H9 (cell line): ENCODE measurements at regions not wholly inside any gene's neighbourhood (a gene's known extent, or its start where the extent isn't known, plus 50 kb on each side); places are given as distances from the start of the nearest gene placed in this dataset.

Experiments used
- DNase-seq: peaks from one replicate; pipeline ENCODE4 v3.0.0-alpha.2; 2017
- H2AFZ ChIP-seq: one replicate; pipeline ENCODE4 v1.6.1; 2013; ENCODE audit warnings: mild to moderate bottlenecking, low read length, control low read depth, moderate library complexity
- H2AK5ac ChIP-seq: 2 replicates; pipeline ENCODE4 v1.6.1; 2013; ENCODE audit warnings: low read length, control low read depth, mixed read lengths; ENCODE audit not compliant: insufficient read length
- H2BK120ac ChIP-seq: one replicate; pipeline ENCODE4 v1.6.1; 2013; ENCODE audit warnings: low read depth, mild to moderate bottlenecking, low read length, control low read depth, inconsistent platforms; ENCODE audit not compliant: poor library complexity, severe bottlenecking
- H2BK12ac ChIP-seq: 2 replicates; pipeline ENCODE4 v1.6.1; 2013; ENCODE audit warnings: low read length, control low read depth, mixed read lengths, low read depth; ENCODE audit not compliant: insufficient read length
- H2BK15ac ChIP-seq: 2 replicates; pipeline ENCODE4 v1.6.1; 2013; ENCODE audit warnings: low read depth, low read length, control low read depth
- H2BK20ac ChIP-seq: one replicate; pipeline ENCODE4 v1.6.1; 2013; ENCODE audit warnings: low read depth, mild to moderate bottlenecking, low read length, control low read depth, inconsistent platforms; ENCODE audit not compliant: poor library complexity, severe bottlenecking
- H2BK5ac ChIP-seq: 2 replicates; pipeline ENCODE4 v1.6.1; 2013; ENCODE audit warnings: low read length, control low read depth, mixed read lengths; ENCODE audit not compliant: insufficient read length
- H3K14ac ChIP-seq: 2 replicates; pipeline ENCODE4 v1.6.1; 2013; ENCODE audit warnings: low read length, control low read depth; ENCODE audit not compliant: insufficient read depth
- H3K18ac ChIP-seq: 2 replicates; pipeline ENCODE4 v1.6.1; 2013; ENCODE audit warnings: low read depth, mild to moderate bottlenecking, mixed read lengths, low read length, control low read depth; ENCODE audit not compliant: insufficient read length
- H3K23ac ChIP-seq: 2 replicates; pipeline ENCODE4 v1.6.1; 2013; ENCODE audit warnings: low read length, control low read depth, mixed read lengths, low read depth; ENCODE audit not compliant: insufficient read length
- H3K23me2 ChIP-seq: 2 replicates; pipeline ENCODE4 v1.6.1; 2013; ENCODE audit warnings: low read depth, mild to moderate bottlenecking, mixed read lengths, low read length, control low read depth; ENCODE audit not compliant: insufficient read length, poor library complexity, severe bottlenecking
- H3K27ac ChIP-seq: 2 replicates; pipeline ENCODE4 v1.5.1; 2013; ENCODE audit warnings: low read length, control low read depth, mixed read lengths, low read depth; ENCODE audit not compliant: insufficient read length
- H3K27me3 ChIP-seq: 2 replicates; pipeline ENCODE4 v1.6.1; 2013; ENCODE audit warnings: low read length, control low read depth, inconsistent platforms; ENCODE audit not compliant: insufficient read depth
- H3K4ac ChIP-seq: 2 replicates; pipeline ENCODE4 v1.6.1; 2013; ENCODE audit warnings: low read depth, mild to moderate bottlenecking, control low read depth, inconsistent platforms, low read length, moderate library complexity
- H3K4me1 ChIP-seq: 2 replicates; pipeline ENCODE4 v1.6.1; 2013; ENCODE audit warnings: low read length, control low read depth, inconsistent platforms; ENCODE audit not compliant: insufficient read depth
- H3K4me2 ChIP-seq: 2 replicates; pipeline ENCODE4 v1.6.1; 2013; ENCODE audit warnings: low read length, control low read depth, mixed read lengths; ENCODE audit not compliant: insufficient read length, insufficient read depth
- H3K56ac ChIP-seq: 2 replicates; pipeline ENCODE4 v1.6.1; 2013; ENCODE audit warnings: low read depth, mild to moderate bottlenecking, mixed read lengths, low read length, control low read depth; ENCODE audit not compliant: insufficient read length
- H3K79me1 ChIP-seq: 2 replicates; pipeline ENCODE4 v1.6.1; 2013; ENCODE audit warnings: low read depth, mild to moderate bottlenecking, moderate library complexity, low read length, control low read depth, inconsistent platforms; ENCODE audit not compliant: insufficient read depth, poor library complexity, severe bottlenecking
- H3K79me2 ChIP-seq: 2 replicates; pipeline ENCODE4 v1.6.1; 2013; ENCODE audit warnings: low read length, control low read depth, inconsistent platforms; ENCODE audit not compliant: insufficient read depth
- H3K9ac ChIP-seq: 2 replicates; pipeline ENCODE4 v1.6.1; 2013; ENCODE audit warnings: low read length, control low read depth, mixed read lengths; ENCODE audit not compliant: insufficient read length; ENCODE audit errors: extremely low read depth
- H3K9me3 ChIP-seq: one replicate; pipeline ENCODE4 v1.6.1; 2013; ENCODE audit warnings: low read depth, low read length, inconsistent platforms; ENCODE audit not compliant: control insufficient read depth
- H3T11ph ChIP-seq: one replicate; pipeline ENCODE4 v1.6.1; 2013; ENCODE audit warnings: mild to moderate bottlenecking, low read length, control low read depth, inconsistent platforms
- H4K20me1 ChIP-seq: one replicate; pipeline ENCODE4 v1.6.1; 2013; ENCODE audit not compliant: control insufficient read depth, insufficient read length, insufficient read depth
- H4K5ac ChIP-seq: 2 replicates; pipeline ENCODE4 v1.6.1; 2013; ENCODE audit warnings: low read depth, mild to moderate bottlenecking, mixed read lengths, low read length, control low read depth; ENCODE audit not compliant: insufficient read length
- H4K8ac ChIP-seq: replicated peaks from 2 replicates; pipeline ENCODE4 v1.6.1; 2013; ENCODE audit warnings: low read length, control low read depth, mixed read lengths, low read depth; ENCODE audit not compliant: insufficient read length
- H4K91ac ChIP-seq: 2 replicates; pipeline ENCODE4 v1.6.1; 2013; ENCODE audit warnings: low read depth, mild to moderate bottlenecking, moderate library complexity, mixed read lengths, low read length, control low read depth; ENCODE audit not compliant: insufficient read length
- H3K27ac Mint-ChIP-seq, 3 experiments: 2 replicates in 2 of 3; 3 replicates in 1 of 3; pipeline ENCODE4 v1.8.0; 2020 to 2021; ENCODE audit warnings: mixed read lengths in 3 of 3, mild to moderate bottlenecking in 1 of 3, moderate library complexity in 1 of 3
- H3K27me3 Mint-ChIP-seq: 2 replicates; pipeline ENCODE4 v1.8.0; 2021; ENCODE audit warnings: low read depth, mild to moderate bottlenecking, moderate library complexity, mixed read lengths
- H3K36me3 Mint-ChIP-seq, 3 experiments: 2 replicates in 2 of 3; 3 replicates in 1 of 3; pipeline ENCODE4 v1.8.0; 2020 to 2021; ENCODE audit warnings: low read depth in 3 of 3, mixed read lengths in 3 of 3; ENCODE audit not compliant: insufficient read depth in 1 of 3
- H3K4me1 Mint-ChIP-seq, 2 experiments: 2 replicates each; pipeline ENCODE4 v1.8.0; 2020; ENCODE audit warnings: mixed read lengths in 2 of 2
- H3K4me3 Mint-ChIP-seq, 2 experiments: 2 replicates in 1 of 2; 3 replicates in 1 of 2; pipeline ENCODE4 v1.8.0; 2020 to 2021; ENCODE audit warnings: mild to moderate bottlenecking in 2 of 2, mixed read lengths in 2 of 2, moderate library complexity in 1 of 2
- H3K9me3 Mint-ChIP-seq, 2 experiments: 2 replicates in 1 of 2; 3 replicates in 1 of 2; pipeline ENCODE4 v1.8.0; 2020; ENCODE audit warnings: mild to moderate bottlenecking in 2 of 2, mixed read lengths in 2 of 2, moderate library complexity in 1 of 2
- WGBS: extraction: QIAGEN DNeasy Blood & Tissue Kit; methylation state at CpG from one replicate; pipeline ENCODE4 v1.1.7; 2013; ENCODE audit warnings: missing lambda C conversion rate, low lambda C conversion rate, mixed read lengths; ENCODE audit not compliant: insufficient read length; ENCODE audit errors: extremely low coverage; 5-methylcytosine and 5-hydroxymethylcytosine counted together
- TF ChIP-seq, protein P1 (sequence below): fragments of 200-600 bp; sonication (generic); conservative IDR thresholded peaks from 3 replicates; pipeline ENCODE4 v1.8.0; 2021; ENCODE audit warnings: antibody characterized with exemption, mild to moderate bottlenecking

DNA sequence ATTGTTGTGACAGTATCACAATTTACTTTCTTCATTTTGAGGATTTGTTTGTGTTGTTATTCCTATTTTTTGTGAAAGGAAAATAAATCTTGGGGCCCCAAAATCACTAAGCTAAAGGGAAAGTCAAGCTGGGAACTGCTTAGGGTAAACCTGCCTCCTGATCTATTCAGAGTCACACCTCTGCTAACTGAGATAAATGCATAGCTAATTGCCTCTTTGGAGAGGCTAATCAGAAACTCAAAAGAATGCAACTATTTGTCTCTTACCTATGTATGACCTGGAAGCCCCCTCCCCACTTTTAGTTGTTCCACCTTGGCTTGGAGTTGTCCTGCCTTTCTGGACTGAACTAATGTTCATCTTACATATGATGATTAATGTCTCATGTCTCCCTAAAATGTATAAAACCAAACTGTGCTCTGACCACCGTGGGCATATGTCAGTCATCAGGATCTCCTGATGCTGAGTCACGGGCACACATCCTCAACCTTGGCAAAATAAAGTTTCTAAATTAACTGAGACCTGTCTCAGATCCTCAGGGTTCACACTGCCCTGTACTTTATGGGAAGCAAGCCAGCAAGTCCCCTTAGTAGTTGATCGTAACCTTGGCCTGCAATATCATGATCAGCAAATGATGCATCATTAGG is 523.2 kb upstream of the GOLIM4 start:
- no peaks in the 10 kb centered on the region for H3K79me2 ChIP-seq
- H3K9ac ChIP-seq, result no peak overlapping the region
- no peak overlapping the region for H3K18ac ChIP-seq
- Mint-ChIP-seq H3K27me3 (no peaks in the 10 kb centered on the region), H3K27ac (peak overlapping the region; percentile 83 to 98 (median 89)), H3K9me3 (no peaks in the 10 kb centered on the region; a peak in 1 of 5 replicates), H3K4me3 (peak overlapping the region in 1 of 2 experiments; percentile 41; a peak in 1 of 5 replicates), H3K4me1 (peaks cover 60 to 72% of the 10 kb centered on the region in 2 experiments), H3K36me3 (no peaks in the 10 kb centered on the region)
- H3K27ac ChIP-seq, result no peak overlapping the region
- no peaks in the 10 kb centered on the region for H4K20me1 ChIP-seq
- no peak overlapping the region for H2BK12ac ChIP-seq
- no peak overlapping the region for H3K14ac ChIP-seq
- no peak overlapping the region for H2BK15ac ChIP-seq
- H3T11ph ChIP-seq, result no peak overlapping the region
- no peaks in the 10 kb centered on the region for H3K9me3 ChIP-seq
- H4K8ac ChIP-seq, result no peak overlapping the region
- H2AK5ac ChIP-seq, result no peak overlapping the region
- H3K23me2 ChIP-seq, result no peaks in the 10 kb centered on the region
- H2BK120ac ChIP-seq, result no peak overlapping the region
- H4K91ac ChIP-seq, result no peak overlapping the region
- H3K56ac ChIP-seq, result no peak overlapping the region
- H3K4me2 ChIP-seq, result no peak overlapping the region
- TF ChIP-seq, protein P1, sequence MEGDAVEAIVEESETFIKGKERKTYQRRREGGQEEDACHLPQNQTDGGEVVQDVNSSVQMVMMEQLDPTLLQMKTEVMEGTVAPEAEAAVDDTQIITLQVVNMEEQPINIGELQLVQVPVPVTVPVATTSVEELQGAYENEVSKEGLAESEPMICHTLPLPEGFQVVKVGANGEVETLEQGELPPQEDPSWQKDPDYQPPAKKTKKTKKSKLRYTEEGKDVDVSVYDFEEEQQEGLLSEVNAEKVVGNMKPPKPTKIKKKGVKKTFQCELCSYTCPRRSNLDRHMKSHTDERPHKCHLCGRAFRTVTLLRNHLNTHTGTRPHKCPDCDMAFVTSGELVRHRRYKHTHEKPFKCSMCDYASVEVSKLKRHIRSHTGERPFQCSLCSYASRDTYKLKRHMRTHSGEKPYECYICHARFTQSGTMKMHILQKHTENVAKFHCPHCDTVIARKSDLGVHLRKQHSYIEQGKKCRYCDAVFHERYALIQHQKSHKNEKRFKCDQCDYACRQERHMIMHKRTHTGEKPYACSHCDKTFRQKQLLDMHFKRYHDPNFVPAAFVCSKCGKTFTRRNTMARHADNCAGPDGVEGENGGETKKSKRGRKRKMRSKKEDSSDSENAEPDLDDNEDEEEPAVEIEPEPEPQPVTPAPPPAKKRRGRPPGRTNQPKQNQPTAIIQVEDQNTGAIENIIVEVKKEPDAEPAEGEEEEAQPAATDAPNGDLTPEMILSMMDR, result no peak
- WGBS, result no CpG with 5 or more reads among the region's 3 CpGs
- H3K79me1 ChIP-seq, result no peaks in the 10 kb centered on the region
- no peaks in the 10 kb centered on the region for H3K27me3 ChIP-seq
- H2AFZ ChIP-seq, result no peak overlapping the region
- no peak for DNase-seq
- H2BK20ac ChIP-seq, result no peak overlapping the region
- H3K4ac ChIP-seq, result no peak overlapping the region
- H2BK5ac ChIP-seq, result no peak overlapping the region
- H4K5ac ChIP-seq, result no peak overlapping the region
- no peak overlapping the region for H3K23ac ChIP-seq
- peaks cover 16% of the 10 kb centered on the region for H3K4me1 ChIP-seq
